ENCODE measurements at regions not wholly inside any gene's neighbourhood (a gene's known extent, or its start where the extent isn't known, plus 50 kb on each side); places are given as distances from the start of the nearest gene placed in this dataset.

DNA sequence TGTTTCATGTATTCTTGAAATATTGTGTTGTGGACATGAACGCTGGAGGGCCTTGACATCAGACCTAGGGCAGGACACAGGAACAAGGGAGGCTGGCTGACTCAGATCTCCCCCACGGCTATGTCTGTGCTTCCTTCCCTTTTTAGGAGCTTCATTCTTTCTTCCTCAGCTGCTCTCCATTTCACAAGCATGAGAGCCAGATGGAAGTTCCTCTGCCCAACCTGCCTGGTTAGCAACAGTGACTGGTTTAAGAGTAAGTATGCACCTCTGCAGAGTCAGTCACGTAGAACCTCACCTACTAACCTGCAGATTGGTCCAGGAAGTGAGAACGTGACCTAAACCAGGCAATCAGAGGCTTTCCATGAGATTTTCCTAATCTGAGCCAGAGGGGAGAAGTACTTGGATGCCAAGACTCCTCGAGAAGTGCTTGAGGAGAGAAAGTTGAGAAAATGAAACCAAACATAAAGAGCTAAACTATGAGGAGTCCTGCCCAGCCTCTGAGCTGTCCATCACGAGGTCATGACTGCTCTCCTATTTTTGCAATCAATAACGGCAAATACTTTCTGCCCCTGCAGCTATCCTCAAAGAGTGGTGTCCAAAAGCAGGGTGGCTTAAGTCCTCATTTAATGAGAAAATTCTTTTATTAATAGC, 465.2 kb upstream of the CITED2 start (continued):
- TF ChIP-seq PRDM10 (IDR thresholded peaks at IDR 0.05; ENCODE audit: partially characterized antibody) = peak; percentile 17
- TF ChIP-seq, protein P1, sequence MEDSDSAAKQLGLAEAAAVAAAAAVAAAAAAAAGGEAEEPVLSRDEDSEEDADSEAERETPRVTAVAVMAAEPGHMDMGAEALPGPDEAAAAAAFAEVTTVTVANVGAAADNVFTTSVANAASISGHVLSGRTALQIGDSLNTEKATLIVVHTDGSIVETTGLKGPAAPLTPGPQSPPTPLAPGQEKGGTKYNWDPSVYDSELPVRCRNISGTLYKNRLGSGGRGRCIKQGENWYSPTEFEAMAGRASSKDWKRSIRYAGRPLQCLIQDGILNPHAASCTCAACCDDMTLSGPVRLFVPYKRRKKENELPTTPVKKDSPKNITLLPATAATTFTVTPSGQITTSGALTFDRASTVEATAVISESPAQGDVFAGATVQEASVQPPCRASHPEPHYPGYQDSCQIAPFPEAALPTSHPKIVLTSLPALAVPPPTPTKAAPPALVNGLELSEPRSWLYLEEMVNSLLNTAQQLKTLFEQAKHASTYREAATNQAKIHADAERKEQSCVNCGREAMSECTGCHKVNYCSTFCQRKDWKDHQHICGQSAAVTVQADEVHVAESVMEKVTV (CRISPR knock-in tag; IDR thresholded peaks at IDR 0.05) = no peak
- no peak for TF ChIP-seq RBM17 (IDR thresholded peaks at IDR 0.05; ENCODE audit: borderline replicate concordance, low read depth, low read length)
- 0 out of 4 replicates have a peak, but pooled peaks of 1 of the 2 experiments have one; percentile 47 for TF ChIP-seq SRF (CRISPR knock-in tag; IDR thresholded peaks at IDR 0.05)
- no peak for TF ChIP-seq CC2D1A (IDR thresholded peaks at IDR 0.05)

All from K562 (cell line).